Karpas-422 (cell line): ENCODE measurements at regions not wholly inside any gene's neighbourhood (a gene's known extent, or its start where the extent isn't known, plus 50 kb on each side); places are given as distances from the start of the nearest gene placed in this dataset.

Experiments used
- DNase-seq: peaks from one replicate; pipeline ENCODE4 v3.0.0-alpha.2; 2015
- H2AFZ ChIP-seq: fragments of 200-600 bp; sonication (generic); 2 replicates; pipeline ENCODE4 v1.6.1; 2014; ENCODE audit warnings: antibody characterized with exemption, low read length, mixed read lengths
- H3K27ac ChIP-seq: fragments of 200-600 bp; sonication (generic); 2 replicates; pipeline ENCODE4 v1.5.1; 2014; ENCODE audit warnings: mild to moderate bottlenecking, low read length, moderate library complexity
- H3K27me3 ChIP-seq: fragments of 200-600 bp; sonication (generic); 2 replicates; pipeline ENCODE4 v1.6.1; 2014; ENCODE audit warnings: low read length, mixed read lengths
- H3K36me3 ChIP-seq: fragments of 200-600 bp; sonication (generic); 2 replicates; pipeline ENCODE4 v1.6.1; 2014; ENCODE audit warnings: low read length, mixed read lengths; ENCODE audit not compliant: insufficient read depth
- H3K4me1 ChIP-seq: fragments of 200-600 bp; sonication (generic); 2 replicates; pipeline ENCODE4 v1.6.1; 2014; ENCODE audit warnings: mild to moderate bottlenecking, low read length, mixed read lengths
- H3K4me2 ChIP-seq: fragments of 200-600 bp; sonication (generic); 2 replicates; pipeline ENCODE4 v1.6.1; 2014; ENCODE audit warnings: low read length, low read depth, mild to moderate bottlenecking; ENCODE audit not compliant: poor library complexity, severe bottlenecking
- H3K4me3 ChIP-seq: fragments of 200-600 bp; sonication (generic); 2 replicates; pipeline ENCODE4 v1.5.1; 2014; ENCODE audit warnings: mild to moderate bottlenecking, antibody characterized with exemption, low read length, mixed read lengths
- H3K79me2 ChIP-seq: fragments of 200-600 bp; sonication (generic); 2 replicates; pipeline ENCODE4 v1.6.1; 2014; ENCODE audit warnings: mild to moderate bottlenecking, low read length, mixed read lengths
- H3K9ac ChIP-seq: fragments of 200-600 bp; sonication (generic); 2 replicates; pipeline ENCODE4 v1.6.0; 2014; ENCODE audit warnings: low read length
- H3K9me2 ChIP-seq: fragments of 200-600 bp; sonication (generic), shearing (Covaris generic); replicated peaks from 2 replicates; pipeline ENCODE4 v1.6.0; 2014; ENCODE audit warnings: mild to moderate bottlenecking, low read length, moderate library complexity; ENCODE audit not compliant: insufficient read depth
- H3K9me3 ChIP-seq: fragments of 300-700, 200-600 bp; sonication (generic); 2 replicates; pipeline ENCODE4 v1.6.1; 2014; ENCODE audit warnings: low read length, mixed read lengths
- H4K20me1 ChIP-seq: fragments of 200-600 bp; sonication (generic); 2 replicates; pipeline ENCODE4 v1.6.1; 2014; ENCODE audit warnings: mild to moderate bottlenecking, antibody characterized with exemption, low read length, low read depth; ENCODE audit not compliant: insufficient read depth

DNA sequence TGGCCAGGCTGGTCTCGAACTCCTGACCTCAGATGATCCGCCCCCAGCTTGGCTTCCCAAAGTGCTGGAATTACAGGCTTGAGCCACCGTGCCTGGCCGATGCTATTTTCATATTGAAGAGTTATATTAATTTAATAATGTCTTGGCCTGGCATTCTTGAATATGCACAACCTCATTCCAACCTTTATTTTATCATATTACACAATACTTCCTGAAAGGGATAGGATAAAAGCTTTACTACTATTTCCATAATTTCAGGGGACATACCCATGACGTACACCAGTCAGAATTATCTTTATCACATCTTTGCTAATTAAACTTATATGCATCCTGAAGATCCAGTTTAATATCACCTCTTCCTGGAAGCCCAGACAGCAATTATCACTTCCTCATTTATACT lies 205.3 kb downstream of the ZIC4 start:
- Histone ChIP-seq H3K4me1 (no peaks in the 10 kb centered on the region), H3K4me3 (no peak overlapping the region), H3K4me2 (no peak overlapping the region), H3K36me3 (no peaks in the 10 kb centered on the region), H3K79me2 (no peaks in the 10 kb centered on the region), H3K27me3 (no peaks in the 10 kb centered on the region), H3K9me2 (no peaks in the 10 kb centered on the region), H3K9me3 (no peaks in the 10 kb centered on the region; the same call in 1 of the 2 replicates), H3K27ac (no peak overlapping the region), H4K20me1 (no peaks in the 10 kb centered on the region), H2AFZ (no peak overlapping the region), H3K9ac (no peak overlapping the region)
- no peak for DNase-seq

DNA sequence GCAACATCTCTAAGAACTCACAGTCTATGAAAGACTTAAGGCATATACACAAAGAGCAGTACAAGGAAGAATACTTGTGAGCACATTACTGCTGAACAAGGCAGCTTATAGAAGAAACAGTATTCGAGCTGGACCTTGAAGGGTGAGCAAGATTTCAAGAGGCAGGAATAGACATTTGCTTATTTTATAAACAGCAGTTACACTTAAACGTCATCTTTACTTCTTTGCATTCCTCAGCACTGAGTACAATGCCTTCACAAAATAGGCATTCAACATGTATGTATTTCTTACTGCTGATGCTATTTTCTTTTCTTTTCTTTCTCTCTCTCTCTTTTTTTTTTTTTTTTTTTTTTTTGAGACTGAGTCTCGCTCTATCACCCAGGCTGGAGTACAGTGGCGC lies 205.8 kb downstream of the ZIC4 start:
- Histone ChIP-seq H3K9me2 (no peaks in the 10 kb centered on the region), H3K27me3 (no peaks in the 10 kb centered on the region), H4K20me1 (no peaks in the 10 kb centered on the region), H3K4me2 (no peak overlapping the region), H3K9me3 (no peaks in the 10 kb centered on the region; the same call in 1 of the 2 replicates), H2AFZ (no peak overlapping the region), H3K79me2 (no peaks in the 10 kb centered on the region), H3K4me1 (no peaks in the 10 kb centered on the region), H3K27ac (no peak overlapping the region), H3K4me3 (no peak overlapping the region), H3K36me3 (no peaks in the 10 kb centered on the region), H3K9ac (no peak overlapping the region)
- DNase-seq: no peak

DNA sequence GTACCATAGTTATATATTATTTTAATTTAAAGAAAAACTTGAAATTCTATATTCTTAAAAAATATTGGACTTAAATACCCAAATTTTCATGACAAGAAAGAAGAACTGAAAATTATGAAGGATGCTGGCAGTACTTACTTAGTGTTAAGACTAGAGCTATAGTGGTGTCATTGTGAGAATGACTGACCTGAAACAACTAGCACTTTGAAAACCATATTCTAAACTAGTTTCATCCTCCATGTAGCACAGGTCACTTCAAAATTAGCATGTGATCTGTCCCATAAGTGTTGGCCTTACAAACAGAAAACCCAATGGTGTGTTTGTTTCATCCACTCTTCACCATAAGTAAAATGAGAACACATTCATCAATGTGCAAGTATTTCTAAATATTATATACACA lies 208.6 kb downstream of the ZIC4 start:
- no peaks in the 10 kb centered on the region; the same call in 1 of the 2 replicates for H3K9me3 ChIP-seq

DNA sequence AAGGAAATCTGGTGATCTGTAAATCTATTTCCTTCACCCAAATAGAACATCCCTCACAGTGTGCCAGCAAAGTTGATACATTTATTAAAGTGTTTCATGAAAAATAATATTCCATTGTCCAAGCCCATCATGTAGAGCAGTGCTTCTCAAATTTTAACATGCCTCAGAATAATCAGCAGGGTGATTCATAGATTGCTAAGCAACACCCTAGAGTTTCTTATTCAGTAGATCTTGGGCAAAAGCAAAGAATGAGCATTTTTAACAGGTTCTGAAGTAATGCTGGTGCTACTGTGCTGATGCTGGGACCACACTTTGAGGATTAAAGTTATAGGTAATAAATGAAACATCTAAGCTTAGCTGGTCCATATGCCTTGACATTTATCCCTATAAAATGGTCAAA lies 210.5 kb downstream of the ZIC4 start:
- Histone ChIP-seq H4K20me1 (no peaks in the 10 kb centered on the region), H3K79me2 (no peaks in the 10 kb centered on the region), H3K27ac (no peak overlapping the region), H3K9ac (no peak overlapping the region), H2AFZ (no peak overlapping the region), H3K9me2 (no peaks in the 10 kb centered on the region), H3K4me1 (no peaks in the 10 kb centered on the region), H3K9me3 (no peaks in the 10 kb centered on the region; the same call in 1 of the 2 replicates), H3K27me3 (no peaks in the 10 kb centered on the region), H3K4me3 (no peak overlapping the region), H3K36me3 (no peaks in the 10 kb centered on the region), H3K4me2 (no peak overlapping the region)
- DNase-seq: no peak

More for the DNA sequence above, 208.6 kb downstream of the ZIC4 start:
- no peaks in the 10 kb centered on the region for H3K4me1 ChIP-seq
- no peak overlapping the region for H3K4me2 ChIP-seq
- H3K36me3 ChIP-seq: no peaks in the 10 kb centered on the region
- no peaks in the 10 kb centered on the region for H3K79me2 ChIP-seq
- H3K4me3 ChIP-seq: no peak overlapping the region
- no peaks in the 10 kb centered on the region for H4K20me1 ChIP-seq
- H2AFZ ChIP-seq: no peak overlapping the region
- no peaks in the 10 kb centered on the region for H3K9me2 ChIP-seq
- H3K27me3 ChIP-seq: no peaks in the 10 kb centered on the region
- H3K9ac ChIP-seq: no peak overlapping the region
- no peak overlapping the region for H3K27ac ChIP-seq
- DNase-seq: no peak

DNA sequence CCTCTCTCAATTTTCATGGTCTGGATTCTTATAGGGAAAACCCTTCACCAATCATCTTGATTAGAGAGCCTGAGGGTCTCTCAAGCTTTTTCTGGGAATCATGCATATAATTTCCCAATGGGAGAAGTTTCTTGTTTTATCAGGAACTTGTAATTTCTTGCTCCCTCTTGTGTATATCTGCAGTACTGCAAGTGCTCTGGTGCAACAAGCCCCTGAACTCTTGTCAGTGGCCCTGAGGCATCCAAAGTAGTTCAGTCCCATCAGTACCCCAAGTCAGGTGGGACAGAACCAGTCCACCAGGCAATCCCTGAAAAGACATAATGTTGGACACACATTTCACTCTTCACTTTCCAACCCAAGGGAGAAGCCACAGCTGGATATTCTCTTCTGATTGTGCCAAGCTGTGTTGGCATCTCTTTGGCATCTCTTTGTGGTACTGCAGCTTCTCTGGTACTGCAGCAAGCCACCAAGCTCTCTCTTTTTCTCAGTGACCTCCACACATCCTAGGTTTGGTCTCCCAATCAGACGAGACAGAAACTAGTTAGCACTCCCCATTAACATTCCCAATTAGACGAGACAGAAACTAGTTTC lies 214.5 kb downstream of the ZIC4 start:
- Histone ChIP-seq H3K27ac (no peak overlapping the region), H3K9me2 (no peaks in the 10 kb centered on the region), H4K20me1 (no peaks in the 10 kb centered on the region), H3K36me3 (no peaks in the 10 kb centered on the region), H3K79me2 (no peaks in the 10 kb centered on the region), H3K9ac (no peak overlapping the region), H2AFZ (no peak overlapping the region), H3K4me3 (no peak overlapping the region), H3K27me3 (no peaks in the 10 kb centered on the region), H3K4me1 (no peaks in the 10 kb centered on the region), H3K4me2 (no peak overlapping the region), H3K9me3 (no peaks in the 10 kb centered on the region)
- peak; percentile 76 for DNase-seq

DNA sequence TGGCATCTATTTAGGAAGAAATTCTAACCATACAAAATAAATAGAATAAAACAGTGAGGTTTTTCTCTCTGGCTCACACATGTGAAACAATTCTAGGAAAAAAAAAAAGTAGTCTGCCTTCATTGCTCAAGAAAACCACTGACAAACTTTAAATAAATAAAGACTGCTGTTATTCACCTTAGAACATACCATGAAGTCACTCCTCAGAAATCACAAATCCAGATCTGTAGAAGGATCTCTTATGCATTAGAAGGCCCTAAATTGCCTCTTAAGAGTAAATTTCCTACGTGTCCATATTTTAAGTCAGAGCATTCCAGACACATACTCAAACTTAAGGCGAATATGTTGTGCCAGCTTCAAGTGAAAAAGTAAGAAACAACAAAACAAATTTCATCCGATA lies 217.3 kb downstream of the ZIC4 start:
- Histone ChIP-seq H3K27ac (no peak overlapping the region), H3K27me3 (no peaks in the 10 kb centered on the region), H3K4me1 (no peaks in the 10 kb centered on the region), H3K79me2 (no peaks in the 10 kb centered on the region), H3K9me2 (no peaks in the 10 kb centered on the region), H4K20me1 (no peaks in the 10 kb centered on the region), H2AFZ (no peak overlapping the region), H3K4me3 (no peak overlapping the region), H3K9ac (no peak overlapping the region), H3K4me2 (no peak overlapping the region), H3K9me3 (no peaks in the 10 kb centered on the region), H3K36me3 (no peaks in the 10 kb centered on the region)
- no peak for DNase-seq

DNA sequence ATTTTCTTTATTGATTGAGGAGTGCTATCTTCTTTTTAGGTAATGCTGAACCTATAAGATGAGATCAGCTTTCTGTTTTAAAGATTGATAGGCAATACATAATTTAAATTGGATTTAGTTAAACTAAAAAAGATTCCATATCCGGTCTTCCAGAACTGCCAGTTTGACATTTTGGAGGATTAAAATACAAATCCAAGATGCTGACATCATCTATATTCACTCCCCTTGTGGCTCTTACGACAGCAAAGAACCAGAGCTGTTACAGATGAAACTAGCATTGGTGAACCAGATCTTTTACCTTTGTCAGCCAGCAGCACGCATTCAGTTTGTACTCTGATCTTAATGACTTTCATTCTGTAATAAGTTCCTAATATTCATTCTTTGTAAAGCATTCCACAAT lies 218.7 kb downstream of the ZIC4 start:
- H3K9me2 ChIP-seq: no peaks in the 10 kb centered on the region
- H3K27me3 ChIP-seq: no peaks in the 10 kb centered on the region
- H3K27ac ChIP-seq: no peak overlapping the region
- no peak overlapping the region for H3K4me2 ChIP-seq
- no peaks in the 10 kb centered on the region for H3K4me1 ChIP-seq
- H2AFZ ChIP-seq: no peak overlapping the region
- no peaks in the 10 kb centered on the region for H3K36me3 ChIP-seq
- no peaks in the 10 kb centered on the region for H3K79me2 ChIP-seq
- no peak for DNase-seq
- H4K20me1 ChIP-seq: no peaks in the 10 kb centered on the region
- H3K4me3 ChIP-seq: no peak overlapping the region
- H3K9me3 ChIP-seq: no peaks in the 10 kb centered on the region
- no peak overlapping the region for H3K9ac ChIP-seq

DNA sequence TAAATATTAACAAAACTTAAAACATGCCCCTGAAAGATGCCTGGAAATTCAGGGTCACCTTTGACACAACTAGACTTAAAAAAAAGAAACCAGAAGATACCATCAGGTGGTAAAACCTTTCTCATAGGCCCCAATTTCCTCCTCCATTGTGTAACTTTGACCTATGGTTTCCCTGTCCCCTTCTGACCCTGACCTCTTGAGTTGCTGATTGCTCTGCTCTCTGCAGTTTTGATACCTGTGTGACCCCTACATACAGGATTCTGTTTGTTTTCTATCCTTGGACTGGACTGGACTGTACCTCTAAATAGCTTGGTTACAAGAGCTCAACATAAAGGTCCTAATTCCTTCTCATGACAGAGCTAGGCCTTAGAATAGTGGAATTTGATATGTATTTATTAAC lies 220.6 kb downstream of the ZIC4 start:
- H3K4me3 ChIP-seq: no peak overlapping the region

More for the DNA sequence above, 220.6 kb downstream of the ZIC4 start:
- Histone ChIP-seq H3K9me3 (no peaks in the 10 kb centered on the region; the same call in 1 of the 2 replicates), H3K27ac (no peak overlapping the region), H4K20me1 (no peaks in the 10 kb centered on the region), H3K27me3 (no peaks in the 10 kb centered on the region), H3K36me3 (no peaks in the 10 kb centered on the region), H3K4me2 (no peak overlapping the region), H3K9ac (no peak overlapping the region), H3K4me1 (no peaks in the 10 kb centered on the region), H3K9me2 (no peaks in the 10 kb centered on the region), H2AFZ (no peak overlapping the region), H3K79me2 (no peaks in the 10 kb centered on the region)
- no peak for DNase-seq
